ENCODE measurements at regions not wholly inside any gene's neighbourhood (a gene's known extent, or its start where the extent isn't known, plus 50 kb on each side); places are given as distances from the start of the nearest gene placed in this dataset.

GRCh38 chr3:118277814-118278213 is 756.8 kb downstream of the IGSF11 start:
- Histone ChIP-seq H3K36me3 (ENCODE audit: insufficient read depth) (no peaks in the 10 kb centered on the region), H3K4me2 (no peak overlapping the region), H3K4me3 (no peak overlapping the region), H3K9me2 (ENCODE audit: insufficient read depth) (peaks cover 8% of the 10 kb centered on the region; the same call in 1 of the 2 replicates), H2AFZ (no peak overlapping the region), H3K27me3 (ENCODE audit: insufficient read depth) (no peaks in the 10 kb centered on the region), H3K79me2 (replicated peaks; ENCODE audit: insufficient read depth) (no peaks in the 10 kb centered on the region), H3K4me1 (ENCODE audit: insufficient read depth) (peaks cover 12% of the 10 kb centered on the region), H3K27ac (ENCODE audit: low read depth) (no peak overlapping the region), H3F3A (replicated peaks; ENCODE audit: low read depth) (no peaks in the 10 kb centered on the region), H4K20me1 (replicated peaks; ENCODE audit: insufficient read depth) (no peaks in the 10 kb centered on the region)
- Mint-ChIP-seq H3K9me3 (no peaks in the 10 kb centered on the region; the same call in 2 of the 3 replicates), H3K36me3 (ENCODE audit: low read depth) (no peaks in the 10 kb centered on the region), H3K4me1 (peaks cover 12% of the 10 kb centered on the region; the same call in 2 of the 3 replicates), H3K4me3 (no peak overlapping the region), H3K27ac (no peak overlapping the region), H3K27me3 (ENCODE audit: insufficient read depth, low read depth, poor library complexity) (peaks cover 4% of the 10 kb centered on the region)
- no peak for ATAC-seq
- no peak for DNase-seq (ENCODE audit: low spot score)
- no peak for TF ChIP-seq CTCF (conservative IDR thresholded peaks at IDR 0.05; ENCODE audit: low read depth in 2 of 2)
- TF ChIP-seq POLR2AphosphoS5 (IDR thresholded peaks at IDR 0.05; ENCODE audit: low read depth) = no peak
- no peak for TF ChIP-seq REST (IDR thresholded peaks at IDR 0.05; ENCODE audit: unreplicated experiment)
- no peak for TF ChIP-seq STAT1 (IDR thresholded peaks at IDR 0.05; ENCODE audit: unreplicated experiment)

- ATAC-seq = no peak
- no peaks in the 10 kb centered on the region for H3K4me1 ChIP-seq (ENCODE audit: insufficient read depth)
- Mint-ChIP-seq H3K27me3 (ENCODE audit: insufficient read depth, low read depth, poor library complexity) (no peaks in the 10 kb centered on the region), H3K9me3 (no peaks in the 10 kb centered on the region), H3K36me3 (ENCODE audit: low read depth) (no peaks in the 10 kb centered on the region), H3K4me1 (no peaks in the 10 kb centered on the region), H3K4me3 (no peak overlapping the region), H3K27ac (no peak overlapping the region)
- no peak overlapping the region for H3K4me2 ChIP-seq
- no peaks in the 10 kb centered on the region for H4K20me1 ChIP-seq (replicated peaks; ENCODE audit: insufficient read depth)
- no peaks in the 10 kb centered on the region for H3K9me2 ChIP-seq (ENCODE audit: insufficient read depth)
- H3K4me3 ChIP-seq = no peak overlapping the region
- no peaks in the 10 kb centered on the region for H3K27me3 ChIP-seq (ENCODE audit: insufficient read depth)
- H2AFZ ChIP-seq = no peak overlapping the region
- H3K36me3 ChIP-seq (ENCODE audit: insufficient read depth) = no peaks in the 10 kb centered on the region
- H3K79me2 ChIP-seq (replicated peaks; ENCODE audit: insufficient read depth) = no peaks in the 10 kb centered on the region
- no peak overlapping the region for H3K27ac ChIP-seq (ENCODE audit: low read depth)
- no peak for TF ChIP-seq POLR2AphosphoS5 (IDR thresholded peaks at IDR 0.05; ENCODE audit: low read depth)
- no peak for TF ChIP-seq ZNF331 (CRISPR knock-in tag; IDR thresholded peaks at IDR 0.05; ENCODE audit: low read depth)
- TF ChIP-seq CTCF (conservative IDR thresholded peaks at IDR 0.05; ENCODE audit: low read depth in 2 of 2) = no peak
- TF ChIP-seq CREB1 (CRISPR knock-in tag; IDR thresholded peaks at IDR 0.05; ENCODE audit: low read depth) = no peak
- no peak for TF ChIP-seq EZH2 (IDR thresholded peaks at IDR 0.05; ENCODE audit: low read depth, unreplicated experiment)
- TF ChIP-seq EZH2phosphoT487 (IDR thresholded peaks at IDR 0.05; ENCODE audit: unreplicated experiment) = no peak
- DNase-seq (ENCODE audit: low spot score) = no peak
- no peaks in the 10 kb centered on the region for H3F3A ChIP-seq (replicated peaks; ENCODE audit: low read depth)
Observed at GRCh38 chr3:118292841-118293240, 741.8 kb downstream of the IGSF11 start.

Data from GM23338 (cell line).